GM19397 (cell line): ENCODE measurements at regions not wholly inside any gene's neighbourhood (a gene's known extent, or its start where the extent isn't known, plus 50 kb on each side); places are given as distances from the start of the nearest gene placed in this dataset.

Experiments
- ATAC-seq: cut with Tn5 transposase; IDR thresholded peaks from one replicate; pipeline ENCODE4 v1.9.1; 2021; ENCODE audit warnings: mild to moderate bottlenecking, moderate library complexity; ENCODE audit not compliant: unreplicated experiment

DNA sequence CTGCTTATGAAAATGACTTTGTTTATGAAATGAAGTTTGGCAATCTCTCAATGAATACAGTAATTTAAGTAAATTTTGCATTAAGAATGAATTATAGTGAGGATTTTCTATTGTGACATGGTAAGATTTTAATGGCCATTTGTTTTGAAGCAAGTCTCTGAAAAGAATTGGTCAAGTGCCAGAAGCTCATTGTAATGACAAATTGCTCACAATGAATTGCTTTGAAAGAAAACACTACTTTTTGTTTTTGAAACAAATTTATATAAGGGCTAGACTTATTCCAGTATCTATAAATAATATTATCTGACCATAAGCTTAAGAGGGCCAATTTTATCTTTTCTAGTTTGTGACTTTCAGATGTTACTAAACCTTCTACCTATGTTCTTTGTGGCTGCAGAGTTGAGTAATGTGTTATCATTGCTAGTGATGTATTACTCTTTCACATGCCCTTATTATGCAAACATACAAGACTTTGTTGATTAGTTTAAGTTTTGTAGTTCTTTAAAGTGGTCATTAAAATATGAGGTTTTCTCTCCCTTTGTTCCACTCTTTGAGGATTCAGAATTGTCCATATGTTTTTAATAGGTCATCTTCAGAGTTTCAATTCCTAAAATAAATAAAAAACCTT, 93.0 kb upstream of the ZNF608 start:
- no peak for ATAC-seq

DNA sequence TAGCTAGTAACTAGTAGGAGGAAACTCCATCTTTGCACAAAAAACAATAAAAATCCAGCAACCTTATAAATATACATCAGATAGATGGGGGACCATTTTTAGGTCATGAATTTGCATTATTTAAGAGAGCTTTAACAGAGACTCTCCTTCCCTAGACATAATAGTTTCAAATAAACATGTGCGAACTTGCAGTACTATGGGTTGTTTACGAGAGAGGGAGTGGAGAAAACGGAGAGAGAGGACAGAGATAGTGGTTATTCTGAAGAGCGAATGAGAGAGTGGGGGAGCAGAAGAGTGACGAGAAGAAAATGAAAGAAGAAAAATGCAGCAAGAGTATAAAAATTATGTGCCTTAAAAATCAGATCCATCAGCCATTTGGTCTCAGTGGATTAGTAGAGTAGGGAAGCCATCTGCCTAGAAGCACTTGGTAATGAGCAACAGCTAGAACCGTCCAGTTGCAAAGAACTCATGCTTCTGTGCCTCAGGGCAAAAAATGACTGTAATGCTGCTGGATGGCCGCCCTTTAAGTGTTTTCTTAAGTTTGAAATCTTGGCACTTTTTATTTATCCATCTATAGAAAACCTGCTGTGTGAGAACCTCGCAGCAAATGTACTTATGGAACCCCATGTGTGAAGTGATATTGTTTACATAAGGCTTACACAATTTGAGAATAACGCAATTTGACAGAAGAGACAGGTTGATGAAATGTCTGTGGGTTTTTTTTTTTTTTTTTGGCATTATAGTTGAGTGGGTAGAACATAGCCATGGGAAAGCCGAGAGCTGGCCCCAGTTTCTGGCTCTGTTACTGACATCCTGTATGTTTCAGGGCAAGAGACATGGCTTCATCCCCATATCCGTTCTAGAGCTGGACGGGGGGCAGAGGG, 95.6 kb upstream of the ZNF608 start:
- ATAC-seq: no peak

DNA sequence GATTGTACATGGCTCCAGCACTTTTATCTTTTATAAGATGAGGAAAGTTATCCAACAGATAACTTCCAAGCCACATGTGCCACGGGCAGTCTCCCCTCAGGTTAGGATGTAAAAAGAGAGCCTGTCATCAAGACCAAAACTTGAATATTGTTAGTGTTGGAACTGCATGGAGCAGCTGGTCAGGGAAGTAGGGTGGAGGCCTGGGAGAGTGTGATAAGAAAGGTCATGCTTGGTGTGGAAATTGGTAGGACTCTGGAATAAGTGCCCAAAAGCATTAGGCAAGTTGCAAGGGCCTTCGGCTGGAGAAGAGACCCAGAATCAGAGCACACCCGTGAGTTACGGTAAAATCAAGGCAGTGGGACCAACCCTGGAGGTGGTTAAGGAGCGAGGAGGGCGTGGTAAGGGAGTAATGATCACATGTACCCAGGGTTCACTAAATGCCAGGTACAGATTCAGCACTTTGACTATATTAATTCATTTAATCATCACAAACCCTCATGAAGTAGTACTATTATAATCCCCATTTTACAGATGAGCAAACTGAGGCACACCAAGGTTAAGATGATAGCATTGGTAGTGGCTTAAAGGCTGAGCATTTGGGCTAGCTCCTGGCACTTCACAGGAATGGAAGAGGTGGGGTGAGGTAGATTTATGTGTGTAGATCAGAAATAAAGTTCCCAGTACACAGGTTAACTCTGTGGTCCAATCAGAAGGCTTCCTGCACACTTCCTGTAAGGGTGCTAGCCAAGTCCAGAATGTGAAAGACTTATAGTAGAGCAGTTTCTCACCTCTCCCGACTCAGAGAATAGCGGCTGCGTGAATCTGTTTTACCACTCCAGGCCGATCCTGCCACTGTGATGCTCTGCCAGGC, 96.5 kb upstream of the ZNF608 start:
- no peak for ATAC-seq

DNA sequence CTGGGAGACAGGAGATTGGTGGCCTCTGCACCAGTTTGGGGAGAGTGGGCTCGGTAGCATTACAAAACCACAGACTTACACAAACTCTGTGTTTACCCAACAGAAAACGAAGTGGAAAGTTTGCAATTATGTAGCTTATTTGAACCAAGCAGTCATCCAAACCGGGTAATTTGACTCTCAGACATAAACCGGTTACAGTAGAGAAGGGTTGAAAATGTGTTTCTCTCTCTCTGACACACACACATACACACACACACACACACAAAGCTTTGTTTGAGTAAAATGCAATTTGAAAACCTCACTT, 97.1 kb upstream of the ZNF608 start:
- no peak for ATAC-seq

DNA sequence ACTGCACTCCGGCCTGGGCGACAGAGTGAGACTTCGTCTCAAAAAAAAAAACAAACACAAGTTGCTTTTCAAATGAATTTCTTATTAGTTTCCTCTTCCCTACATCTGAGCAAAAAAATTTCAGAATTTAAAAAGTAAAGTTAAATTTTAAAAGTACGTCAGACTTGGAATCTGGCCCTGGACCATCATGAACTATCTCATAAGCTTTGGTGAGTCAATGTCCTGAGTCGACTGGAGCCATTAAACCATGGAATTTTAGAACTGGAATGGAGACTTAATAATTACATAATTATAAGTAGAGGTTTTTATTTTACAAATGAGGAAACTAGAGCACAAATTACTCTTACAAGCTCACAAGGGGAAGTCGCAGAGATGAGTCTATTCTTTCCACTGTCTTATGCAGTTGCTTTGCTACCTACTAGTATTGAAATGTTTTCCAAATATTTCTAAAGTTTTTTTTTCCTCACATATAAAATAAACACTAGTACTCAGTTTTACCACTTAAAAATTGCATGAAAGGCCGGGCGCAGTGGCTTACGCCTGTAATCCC, 98.0 kb upstream of the ZNF608 start:
- no peak for ATAC-seq

DNA sequence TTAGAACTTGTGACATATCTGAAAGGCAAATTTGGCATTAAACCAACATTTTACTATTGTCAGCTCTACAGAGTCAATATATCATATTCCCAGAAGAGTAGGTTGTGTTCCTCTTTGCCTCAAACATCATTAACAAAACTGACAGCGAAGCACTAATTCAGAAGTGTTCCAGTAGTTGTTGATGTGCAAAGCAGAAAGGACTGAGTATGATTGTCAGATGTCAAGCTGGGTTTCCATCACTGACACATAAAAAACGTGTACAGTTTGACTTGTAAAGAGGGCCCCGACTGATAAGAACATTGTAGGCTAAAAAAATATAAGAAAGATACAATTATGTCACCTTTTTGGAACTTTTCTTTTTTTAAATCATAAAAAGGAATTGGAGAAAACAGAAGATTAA, 101.5 kb upstream of the ZNF608 start:
- no peak for ATAC-seq

DNA sequence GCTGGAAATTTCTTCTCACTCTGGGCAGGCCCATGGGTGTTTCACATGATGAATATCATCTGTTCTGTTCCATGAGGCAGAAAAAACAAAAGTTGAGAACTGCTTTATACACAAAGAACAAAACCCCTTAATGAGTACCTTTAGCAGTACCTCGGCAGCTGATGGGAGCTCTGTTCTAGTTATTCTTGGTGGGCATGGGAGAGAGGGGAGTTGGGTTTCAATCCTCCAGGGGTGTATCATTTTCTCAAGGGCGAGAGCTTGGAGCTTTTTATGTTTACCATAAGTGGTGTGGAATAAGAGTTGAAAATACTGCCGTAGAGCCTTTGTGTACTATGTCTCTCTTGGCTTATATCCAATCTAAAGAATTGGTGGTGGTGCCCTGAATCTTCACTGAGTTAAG, 103.3 kb upstream of the ZNF608 start:
- no peak for ATAC-seq

DNA sequence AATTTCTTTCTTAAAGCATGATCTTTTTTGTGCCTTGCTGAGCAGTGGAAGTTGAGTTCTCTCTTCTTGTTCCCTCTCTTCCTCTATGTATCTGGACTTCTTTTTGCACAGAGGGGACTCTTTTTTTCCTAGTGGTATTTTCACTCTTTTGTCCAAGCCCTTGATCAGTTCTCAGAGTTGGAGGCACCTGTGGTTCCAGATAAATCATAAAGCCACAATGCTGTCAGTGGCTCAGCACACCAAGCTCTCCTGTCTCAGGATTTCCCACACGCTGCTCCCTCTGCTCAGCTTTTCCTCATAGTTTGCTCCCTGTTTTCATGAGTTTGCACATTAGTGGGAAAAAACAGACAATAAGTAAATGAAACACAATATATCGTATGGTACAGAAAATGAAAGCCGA, 110.3 kb upstream of the ZNF608 start:
- no peak for ATAC-seq

DNA sequence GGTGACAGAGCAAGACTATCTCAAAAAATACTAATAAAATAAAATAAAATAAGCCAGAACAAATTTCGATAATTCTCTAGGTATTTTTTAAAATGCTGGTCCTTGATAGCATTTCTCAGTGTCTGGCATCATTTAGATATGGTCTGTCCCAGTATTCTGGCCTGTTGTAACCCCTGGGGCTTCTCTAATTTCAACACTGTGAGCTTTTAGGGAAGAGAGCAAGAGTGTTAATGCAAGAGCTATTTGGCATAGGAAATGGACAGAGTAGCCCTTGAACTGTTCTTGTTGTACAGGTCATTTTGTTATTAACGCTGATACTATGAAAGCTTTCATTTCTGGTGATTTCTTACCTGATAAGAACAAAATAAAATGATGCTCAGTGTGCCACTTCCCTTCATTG, 112.2 kb upstream of the ZNF608 start:
- ATAC-seq: no peak

DNA sequence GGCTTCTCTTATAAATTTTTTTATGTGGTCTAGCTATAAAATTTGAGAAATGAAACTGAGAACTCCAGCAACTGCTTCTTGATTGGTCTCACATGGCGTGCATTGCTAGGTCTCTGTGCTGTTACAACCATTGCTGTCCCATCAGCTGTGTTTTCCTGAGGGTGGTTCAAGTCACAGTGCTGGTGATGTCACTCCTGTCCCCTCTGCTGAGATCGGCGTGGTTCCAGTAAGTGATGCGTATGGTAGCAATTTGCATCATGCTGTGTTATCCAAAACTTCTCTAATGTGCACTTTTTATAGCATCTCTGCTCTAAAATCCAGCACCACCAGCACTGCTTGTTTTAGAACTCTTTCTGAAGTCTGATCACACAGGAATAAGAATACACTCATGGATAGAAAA, 112.6 kb upstream of the ZNF608 start:
- no peak for ATAC-seq

DNA sequence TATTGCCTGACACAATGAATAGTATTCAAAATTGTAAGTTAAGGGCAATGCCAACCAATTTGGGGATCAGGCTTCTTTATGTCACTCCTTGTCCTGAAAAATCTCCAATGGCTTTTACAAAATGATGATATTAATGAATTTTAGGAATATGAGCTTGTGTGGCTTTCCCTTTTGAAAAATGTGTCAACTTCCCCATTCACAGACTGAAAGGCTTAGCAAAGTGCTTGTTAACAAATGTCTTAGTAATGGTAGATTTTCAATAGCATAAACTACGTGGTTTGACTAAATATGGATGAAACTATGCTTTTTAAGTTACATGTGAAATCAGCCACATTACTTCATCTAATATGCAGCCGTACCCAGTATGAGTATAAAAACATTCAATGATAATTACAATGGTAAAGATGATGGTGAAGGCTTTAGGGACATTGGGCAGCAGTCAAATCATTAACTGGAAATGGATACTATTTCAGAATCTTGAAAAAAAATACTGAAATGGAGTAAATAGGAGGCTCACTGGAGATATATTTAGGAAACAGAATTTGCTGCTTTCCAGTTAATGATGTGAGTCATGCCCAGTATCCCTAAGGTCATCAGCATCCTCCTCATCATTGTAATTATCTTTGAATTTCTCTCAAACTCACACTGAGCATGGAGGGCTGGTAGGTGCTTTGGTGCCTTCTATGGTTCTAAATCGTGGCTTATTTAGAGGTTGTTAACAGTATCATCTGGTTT, 113.3 kb upstream of the ZNF608 start:
- no peak for ATAC-seq

DNA sequence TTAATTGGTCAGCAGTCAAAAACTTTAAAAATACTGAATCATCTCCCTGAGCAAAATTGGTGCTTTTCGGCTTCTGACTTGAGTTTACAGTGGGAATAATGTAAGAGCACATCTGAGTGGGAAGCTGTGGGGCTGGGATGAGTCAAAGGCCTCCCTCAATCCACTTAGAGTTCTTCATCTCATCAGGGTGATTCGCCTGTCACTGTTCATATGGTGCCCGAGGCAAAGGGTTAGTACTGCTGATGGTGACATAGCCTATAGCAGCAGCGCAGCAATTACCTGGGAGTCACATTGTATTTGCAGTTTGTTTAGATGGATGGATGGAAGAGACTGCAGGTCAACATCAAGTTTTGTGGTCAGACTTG, 113.8 kb upstream of the ZNF608 start:
- no peak for ATAC-seq

DNA sequence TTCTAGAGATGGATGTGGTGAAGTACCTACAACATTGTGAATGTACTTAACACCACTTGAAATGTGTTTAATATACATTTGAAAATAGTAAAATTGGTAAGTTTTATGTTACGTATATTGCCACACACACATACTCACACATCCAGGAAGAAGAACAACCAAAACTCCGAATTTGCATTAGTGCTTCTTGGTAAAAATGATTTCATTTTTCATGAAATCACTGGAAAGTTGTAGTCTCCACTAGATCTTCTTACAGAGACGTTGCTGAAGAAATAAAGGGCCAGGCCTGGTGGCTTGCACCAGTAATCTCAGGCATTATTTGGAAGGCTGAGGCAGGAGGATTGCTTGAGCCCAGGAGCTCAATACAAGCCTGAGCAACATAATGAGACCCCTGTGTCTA, 118.6 kb upstream of the ZNF608 start:
- ATAC-seq: no peak

DNA sequence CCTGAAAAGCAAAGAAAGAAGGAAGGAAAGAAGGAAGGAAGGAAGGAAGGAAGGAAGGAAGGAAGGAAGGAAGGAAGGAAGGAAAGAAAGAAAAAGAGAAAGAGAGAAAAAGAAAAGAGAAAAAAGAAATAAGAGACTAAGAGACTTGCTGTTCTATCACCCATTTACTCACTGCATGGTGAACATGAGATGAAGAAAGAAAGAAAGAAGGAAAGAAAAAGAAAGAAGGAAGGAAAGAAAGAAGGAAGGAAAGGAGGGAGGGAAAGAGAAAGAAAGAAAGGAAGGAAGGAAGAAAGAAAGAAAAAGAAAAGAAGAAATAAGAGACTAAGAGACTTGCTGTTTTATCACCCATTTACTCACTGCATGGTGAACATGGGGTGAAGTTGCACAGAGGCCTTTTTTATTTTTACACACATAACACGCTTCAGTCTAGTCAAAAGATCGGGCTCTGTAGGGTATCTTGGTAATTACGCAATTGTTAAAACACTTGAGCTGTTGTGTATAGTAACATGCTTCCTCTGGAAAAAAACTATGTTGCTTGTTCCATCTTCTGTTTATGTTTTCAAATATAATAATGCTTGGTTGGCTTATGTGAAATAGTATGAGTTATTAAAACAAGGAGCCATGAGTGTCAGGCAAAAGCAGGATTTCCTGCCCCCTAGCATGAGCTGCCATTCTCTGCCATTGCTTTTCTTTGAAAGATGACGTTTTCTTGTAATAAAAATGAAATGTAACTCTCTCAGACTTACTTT, 119.3 kb upstream of the ZNF608 start:
- no peak for ATAC-seq

DNA sequence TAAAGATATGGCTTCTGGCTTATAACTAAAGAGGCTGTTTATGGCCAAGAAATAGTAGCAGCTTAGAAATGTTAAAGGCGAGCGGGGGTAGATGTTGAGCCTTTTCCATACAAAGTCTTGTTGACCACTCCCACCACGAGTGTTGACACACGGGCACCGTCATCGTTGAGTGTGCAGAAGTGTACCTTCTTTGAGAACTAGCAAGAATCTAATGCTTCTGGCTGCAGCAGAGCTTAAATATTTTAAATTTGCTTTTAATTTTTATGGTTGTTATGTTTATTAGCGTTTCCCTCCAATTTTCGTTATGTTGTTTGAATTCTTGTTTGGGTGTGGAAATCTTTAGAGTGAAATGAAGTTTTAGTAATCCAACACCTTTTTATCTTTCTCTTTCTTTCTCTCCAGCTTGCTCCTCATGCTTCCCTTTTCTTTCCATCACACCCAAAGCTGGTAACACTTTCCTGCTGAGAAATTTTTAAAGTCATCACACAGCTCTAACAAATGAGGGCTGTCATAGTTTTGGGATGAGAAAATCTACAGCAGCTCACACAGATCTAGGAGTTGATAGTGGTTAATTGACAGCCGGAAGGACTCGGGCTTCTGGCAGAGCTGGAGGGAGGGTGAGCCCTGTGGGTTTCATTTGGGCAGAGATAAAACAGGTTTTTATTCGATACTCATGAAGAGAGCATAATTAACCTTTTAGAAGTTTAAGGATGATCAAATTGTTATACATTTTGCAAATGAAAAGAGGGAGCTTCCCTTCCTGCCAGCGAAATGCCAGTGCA, 120.1 kb upstream of the ZNF608 start:
- ATAC-seq: no peak

DNA sequence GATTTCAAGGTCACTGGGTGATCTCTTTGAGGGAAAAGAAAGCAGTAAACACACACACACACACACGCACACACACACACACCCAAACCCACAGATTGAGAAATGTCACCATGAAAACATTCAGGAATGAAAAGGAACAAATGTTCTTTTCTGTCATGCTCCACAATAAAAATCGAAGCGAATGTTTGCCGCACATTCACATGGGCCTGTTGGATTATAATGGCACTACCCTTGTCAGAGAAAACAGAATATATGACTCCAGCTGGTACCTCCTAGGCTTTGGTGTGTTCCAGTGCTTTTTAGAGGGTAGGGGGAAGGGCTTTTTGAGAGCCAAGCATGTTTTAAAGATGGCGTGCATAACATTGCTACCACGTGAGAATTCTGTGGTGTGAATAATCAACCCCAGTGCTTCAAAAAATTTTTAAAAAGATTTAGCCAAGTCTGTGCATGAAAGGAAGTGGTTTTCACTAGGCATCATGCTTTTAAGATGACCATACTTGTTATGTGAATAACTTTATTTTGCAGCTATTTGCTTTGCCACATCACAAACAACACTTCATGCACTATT, 120.8 kb upstream of the ZNF608 start:
- no peak for ATAC-seq

DNA sequence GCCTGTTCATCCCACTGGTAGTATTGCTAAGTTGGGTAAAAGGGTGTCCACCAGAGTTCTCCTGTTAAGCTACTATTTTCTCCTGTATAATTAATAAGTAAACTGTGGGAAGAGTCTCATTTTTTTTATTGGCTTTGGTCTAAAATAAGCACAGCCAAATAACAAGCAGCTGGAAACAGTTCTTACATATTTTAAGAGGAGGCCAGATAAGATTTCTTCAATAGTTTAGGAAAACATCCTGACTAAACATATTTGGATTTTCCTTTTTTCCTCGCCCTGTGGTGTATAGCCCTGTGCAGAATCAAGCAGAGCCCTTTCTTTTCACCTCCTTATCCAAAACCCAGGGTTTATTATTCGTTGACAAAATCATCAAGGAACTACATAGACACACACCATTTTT, 122.2 kb upstream of the ZNF608 start:
- ATAC-seq: no peak

DNA sequence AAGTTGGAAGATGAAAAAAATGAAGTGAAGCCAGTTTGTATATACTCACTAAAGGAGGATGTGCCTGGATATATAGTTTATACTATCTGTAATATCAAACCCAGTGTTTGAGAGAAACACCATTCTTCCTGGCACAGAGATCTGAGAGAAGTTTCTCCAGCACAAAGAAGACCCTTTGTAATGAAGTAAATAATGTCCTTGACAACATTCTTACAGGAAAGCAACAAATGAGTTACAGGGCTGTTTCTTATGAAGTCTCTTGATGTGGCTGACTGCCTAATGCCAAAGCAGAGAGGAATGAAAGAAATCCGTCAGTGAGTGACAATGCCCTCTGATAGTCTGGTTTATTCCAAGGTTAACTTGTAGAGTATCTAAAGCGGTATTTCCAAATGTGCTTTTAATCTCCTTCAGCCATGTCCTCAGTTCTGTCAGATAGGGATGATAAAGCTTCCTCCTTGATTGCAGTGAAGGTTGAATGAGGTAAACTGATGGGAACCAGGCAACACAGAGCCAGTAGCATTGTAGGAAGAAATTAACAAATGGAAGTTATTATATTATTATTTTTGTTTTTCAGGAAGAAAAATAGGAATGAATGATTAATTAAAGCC, 123.1 kb upstream of the ZNF608 start:
- ATAC-seq: no peak

DNA sequence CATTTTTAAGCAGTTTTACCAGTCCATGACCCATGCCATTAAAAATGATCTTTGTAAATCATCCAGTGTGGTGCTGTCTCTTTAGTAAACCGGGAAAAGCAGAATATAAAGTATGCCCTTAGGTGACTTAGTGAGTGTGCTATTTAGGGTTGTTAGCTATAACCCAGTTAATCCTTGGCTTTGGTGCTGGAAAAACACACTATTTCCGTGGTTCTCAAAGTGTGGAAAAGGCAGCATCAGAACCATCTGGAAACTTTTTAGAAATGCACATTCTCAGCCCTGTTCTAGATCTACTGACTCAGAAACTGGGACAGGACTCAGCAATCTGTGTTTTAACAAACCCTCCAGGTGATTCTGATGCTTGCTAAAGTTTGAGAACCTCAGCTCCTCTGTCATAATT, 123.6 kb upstream of the ZNF608 start:
- no peak for ATAC-seq
